Activated CD8-positive, alpha-beta memory T cell treated with anti-CD3 and anti-CD28 coated beads for 1 hour (primary cell): ENCODE measurements at regions not wholly inside any gene's neighbourhood (a gene's known extent, or its start where the extent isn't known, plus 50 kb on each side); places are given as distances from the start of the nearest gene placed in this dataset.

Experiments used
- DNase-seq, 2 donors: peaks; one replicate each; pipeline ENCODE4 v3.0.0-alpha.2; 2020; ENCODE audit warnings: low read depth in 1 of 2; ENCODE audit errors: extremely low read depth in 1 of 2

DNA sequence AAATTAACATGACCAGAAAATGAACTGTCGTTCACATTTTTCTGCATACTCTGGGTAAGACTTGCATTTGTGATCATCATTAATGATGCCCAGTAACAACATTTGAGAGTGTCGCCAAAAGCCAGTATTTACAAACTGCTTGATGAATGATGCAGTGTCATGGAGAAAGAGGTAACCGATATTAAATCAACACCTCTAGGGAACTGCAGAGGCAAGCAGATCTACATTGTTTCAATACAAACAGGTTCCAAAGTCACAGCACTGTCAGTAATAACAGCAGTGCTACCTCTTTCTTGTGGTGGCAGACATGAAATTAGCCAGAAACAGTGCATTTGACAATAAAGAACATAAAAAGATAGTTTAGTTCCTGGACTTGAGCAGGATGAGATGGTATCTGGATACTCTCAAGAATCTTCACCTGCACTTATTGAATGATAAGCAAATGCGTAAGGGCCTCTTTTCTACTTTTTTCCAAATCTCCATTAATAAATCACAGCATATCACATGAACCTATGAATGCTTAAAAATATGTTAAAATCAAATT is 456.6 kb downstream of the ARHGEF28 start:
- no peak for DNase-seq

DNA sequence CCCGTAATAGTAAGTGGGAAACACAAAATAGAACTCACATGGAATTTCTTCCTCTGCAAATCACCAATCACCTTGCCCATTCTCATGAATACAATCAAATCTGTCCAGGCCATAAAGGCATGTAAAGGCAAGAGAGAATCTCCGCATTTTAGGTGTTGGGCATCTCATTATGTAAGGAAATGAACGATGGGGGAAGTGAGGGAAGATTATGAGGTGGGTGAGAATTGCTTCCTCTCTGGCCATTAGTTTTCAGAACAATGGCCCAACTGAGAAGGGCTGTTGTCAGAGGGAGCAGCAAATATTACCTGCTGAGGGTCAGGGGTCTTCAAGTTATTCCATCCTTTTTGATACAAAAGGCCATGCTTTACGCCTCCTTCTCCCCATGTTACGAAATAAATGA is 455.1 kb downstream of the ARHGEF28 start:
- DNase-seq, result no peak

DNA sequence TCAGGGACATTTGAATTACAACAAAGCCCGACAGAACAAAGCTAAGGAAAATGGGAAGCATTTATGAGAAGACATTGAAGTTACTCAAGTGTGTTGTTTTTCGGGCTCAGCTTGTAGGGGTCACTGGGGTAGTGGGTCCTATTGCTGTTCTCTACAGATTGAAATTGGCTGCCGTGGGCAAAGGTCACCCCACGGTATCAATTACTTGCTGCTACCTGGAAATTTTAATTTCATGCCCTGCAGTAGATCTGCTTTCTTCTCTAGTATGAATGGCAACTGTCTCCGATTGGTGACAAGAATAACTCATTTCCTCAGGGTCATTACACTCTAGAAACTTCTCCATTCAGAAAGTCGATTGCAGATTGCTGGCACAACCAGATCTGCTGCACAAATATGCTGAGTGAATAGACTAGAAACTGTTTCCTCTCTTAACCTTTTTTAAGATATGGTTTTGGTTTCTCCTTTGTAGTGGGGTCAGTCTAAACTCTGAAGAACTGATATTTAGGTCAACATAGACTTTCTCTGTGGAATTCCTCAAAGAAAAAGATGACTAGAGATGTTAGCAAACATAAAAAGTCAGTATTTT is 454.1 kb downstream of the ARHGEF28 start:
- no peak for DNase-seq

DNA sequence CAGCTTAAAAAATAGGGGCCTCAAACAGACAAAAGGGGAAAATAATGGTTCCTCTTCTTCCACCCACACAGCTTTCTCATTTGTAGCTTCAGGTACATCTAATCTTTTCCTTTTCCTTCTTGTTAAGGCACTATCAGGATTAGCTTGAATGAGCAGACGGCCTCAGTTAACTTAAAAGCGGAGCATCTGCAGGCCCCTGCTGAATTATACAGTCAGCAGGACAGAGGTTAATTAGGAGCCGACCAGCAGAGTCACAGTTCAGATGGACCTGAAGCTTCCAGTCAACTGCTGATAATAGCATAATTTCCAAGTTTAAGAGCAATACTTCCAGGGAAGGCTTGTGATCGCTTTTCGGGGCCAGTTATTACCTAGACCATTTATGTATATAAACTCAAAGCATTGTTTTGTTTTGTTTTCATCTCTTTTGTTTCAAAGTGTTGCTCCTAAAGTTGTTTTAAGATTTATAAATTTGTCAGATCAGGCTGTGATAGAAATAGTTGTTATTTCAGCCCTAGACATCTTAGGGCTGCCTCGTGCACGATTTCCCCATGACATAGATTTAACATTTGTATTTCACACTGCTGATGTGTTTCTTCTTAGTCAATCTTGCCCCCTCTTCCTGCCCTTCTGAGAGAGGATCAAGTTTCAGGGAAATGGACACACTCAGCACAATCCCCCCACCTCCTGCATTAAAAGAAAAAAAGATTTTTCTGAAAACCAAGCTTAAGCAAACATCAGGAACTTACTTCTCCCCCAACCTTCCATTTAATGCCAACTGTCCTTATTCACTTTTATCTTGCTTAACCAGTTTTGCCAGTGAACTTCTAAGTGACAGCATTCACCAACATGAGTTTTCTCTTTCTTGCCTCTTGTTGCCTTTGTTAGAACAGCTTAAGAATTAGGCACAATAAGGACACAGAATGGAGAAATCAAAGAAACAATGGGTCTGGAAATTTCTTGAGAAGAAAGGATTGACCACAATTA is 449.8 kb downstream of the ARHGEF28 start:
- DNase-seq, result no peak

DNA sequence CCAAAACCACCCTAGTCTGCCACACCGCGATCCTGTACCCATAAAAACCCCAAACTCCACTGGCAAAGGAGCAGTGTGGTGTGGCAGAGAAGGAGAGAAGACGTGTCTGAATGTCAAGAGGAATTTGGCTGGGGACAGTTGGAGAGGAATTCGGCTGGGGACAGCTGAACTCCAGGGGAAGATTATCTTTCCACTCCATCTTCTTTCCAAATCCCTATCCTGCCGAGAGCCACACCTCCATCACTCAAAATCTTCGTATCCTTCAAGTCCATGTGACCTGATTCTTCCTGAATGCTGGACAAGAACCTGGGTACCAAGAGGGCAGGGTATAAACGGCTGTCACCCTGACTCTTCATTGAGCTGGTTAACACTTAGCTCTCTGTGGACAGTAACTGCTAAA is 448.1 kb downstream of the ARHGEF28 start:
- no peak for DNase-seq

DNA sequence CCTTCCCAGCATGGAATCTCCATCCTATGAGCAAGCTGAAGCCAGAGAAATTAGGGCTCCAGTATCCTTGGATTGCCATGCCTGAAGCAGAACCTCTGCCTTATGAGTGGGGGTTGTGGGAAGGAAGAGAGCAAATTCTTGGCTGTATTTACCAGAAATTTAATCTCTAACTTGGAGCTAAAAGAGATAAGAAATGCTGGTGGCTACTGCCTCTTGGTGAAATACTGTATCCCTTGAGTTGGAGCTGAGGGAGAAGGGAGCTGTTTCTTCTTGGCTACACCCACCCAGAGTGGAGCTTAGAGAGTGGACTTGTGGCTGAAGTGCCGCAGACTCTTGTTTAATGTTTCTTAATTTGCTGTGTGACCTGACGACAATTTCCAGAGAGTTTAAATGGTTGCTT is 447.3 kb downstream of the ARHGEF28 start:
- DNase-seq, result no peak

DNA sequence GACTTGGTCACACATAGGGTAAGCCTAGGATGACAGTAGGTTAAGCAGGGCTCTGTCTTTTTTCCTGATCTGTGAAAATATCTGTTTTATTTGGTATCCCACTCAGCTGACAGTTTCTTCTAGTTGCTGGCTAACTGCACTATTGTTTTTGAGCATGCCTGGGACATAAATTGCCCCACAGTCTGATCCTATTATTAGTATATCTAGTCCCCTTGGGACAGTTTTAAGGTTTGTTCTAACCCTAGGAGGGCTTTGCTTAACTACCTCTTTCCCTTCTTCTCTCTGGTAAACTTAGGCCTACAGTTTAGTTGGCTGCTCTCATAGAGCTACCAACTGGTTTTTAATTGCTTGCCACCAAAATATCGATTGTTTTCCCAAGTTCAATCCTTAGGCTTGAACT is 446.6 kb downstream of the ARHGEF28 start:
- no peak for DNase-seq

DNA sequence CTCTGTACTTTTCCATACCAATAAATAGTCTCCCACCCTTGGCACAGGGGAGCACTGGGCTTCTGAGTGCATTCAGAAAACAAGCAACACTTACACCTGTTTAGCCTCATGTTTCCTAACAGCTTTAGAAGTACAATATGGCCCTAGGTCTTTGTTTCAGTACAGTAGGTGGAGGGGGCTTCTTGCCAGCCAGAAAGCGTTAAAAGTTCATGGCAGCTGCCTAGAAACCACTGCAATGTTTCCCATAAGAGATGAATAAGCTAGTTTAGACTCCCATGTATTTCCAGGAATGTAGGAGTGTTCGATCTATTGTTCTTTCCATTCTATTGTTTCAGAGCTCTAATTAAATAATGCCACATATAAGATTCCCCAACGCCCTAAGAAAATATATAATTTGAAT is 444.8 kb downstream of the ARHGEF28 start:
- no peak for DNase-seq

DNA sequence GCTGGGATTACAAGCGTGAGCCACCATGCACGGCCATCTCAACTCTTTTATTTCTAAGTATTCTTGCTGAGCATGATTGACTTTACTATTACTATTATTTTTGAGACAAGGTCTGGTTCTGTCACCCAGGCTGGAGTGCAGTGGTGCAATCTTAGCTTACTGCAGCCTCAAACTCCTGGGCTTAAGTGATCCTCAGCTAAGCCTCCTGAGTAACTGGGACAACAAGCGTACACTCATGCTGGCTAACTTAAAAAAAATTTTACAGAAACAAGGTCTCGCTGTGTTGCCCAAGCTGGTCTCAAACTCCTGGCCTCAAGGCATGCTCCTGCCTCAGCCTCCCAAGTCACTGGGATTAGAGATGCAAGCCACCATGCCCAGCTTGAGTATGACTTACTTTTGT is 443.7 kb downstream of the ARHGEF28 start:
- DNase-seq, result no peak

DNA sequence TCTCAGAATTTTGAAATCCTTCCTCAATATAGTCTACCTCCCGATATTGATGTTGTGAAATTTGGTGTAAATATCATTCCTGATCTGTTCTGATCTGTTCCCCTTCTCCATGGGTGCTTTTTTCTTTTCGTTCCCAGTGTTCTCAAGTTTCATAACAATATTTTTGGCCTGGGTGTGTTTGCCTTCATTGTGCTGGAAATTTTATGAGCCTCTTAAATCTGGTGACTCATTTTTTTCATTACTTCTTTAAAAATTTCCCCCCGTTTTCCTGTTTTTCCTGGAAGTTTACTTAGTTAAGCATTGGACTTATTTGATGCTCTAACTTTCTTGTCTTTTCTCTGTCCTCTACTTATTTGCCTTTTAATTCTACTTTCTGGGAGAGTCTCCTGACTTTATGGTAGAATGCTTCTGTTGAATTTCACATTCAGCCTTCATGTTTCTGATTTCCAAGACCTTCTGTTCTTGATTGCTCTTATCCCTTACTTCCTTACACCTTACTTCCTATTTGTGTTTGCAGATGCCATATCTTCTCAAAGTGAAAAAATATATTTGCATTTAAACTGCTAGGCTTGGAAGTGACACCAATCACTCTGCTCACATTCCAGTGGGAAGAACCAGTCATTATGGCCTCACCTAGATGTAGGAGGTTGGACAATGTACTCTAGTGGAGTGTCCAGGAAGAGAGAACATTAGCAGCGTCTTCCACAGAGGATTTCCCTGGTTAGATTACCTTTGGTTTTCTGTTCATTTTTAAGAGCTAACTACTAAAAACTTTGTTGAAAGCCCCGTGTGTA is 441.9 kb downstream of the ARHGEF28 start:
- DNase-seq, result no peak

DNA sequence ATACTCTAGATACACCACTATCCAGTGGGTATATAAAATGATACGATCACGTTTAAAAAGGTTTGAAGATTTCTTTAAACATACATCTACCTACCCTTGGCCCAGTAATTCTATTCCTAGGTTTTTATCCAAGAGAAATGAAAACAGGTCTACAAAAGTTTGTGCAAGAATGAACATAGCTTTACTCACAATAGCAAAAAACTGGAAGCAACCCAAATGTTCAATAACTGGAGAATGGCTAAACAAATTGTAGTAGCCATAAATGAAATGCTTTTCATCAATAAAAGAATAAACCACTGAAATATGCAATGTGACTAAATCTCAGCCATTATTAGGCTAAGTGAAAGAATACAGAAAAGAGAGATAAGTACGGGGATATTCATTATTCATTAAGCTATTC is 438.9 kb downstream of the ARHGEF28 start:
- no peak for DNase-seq

DNA sequence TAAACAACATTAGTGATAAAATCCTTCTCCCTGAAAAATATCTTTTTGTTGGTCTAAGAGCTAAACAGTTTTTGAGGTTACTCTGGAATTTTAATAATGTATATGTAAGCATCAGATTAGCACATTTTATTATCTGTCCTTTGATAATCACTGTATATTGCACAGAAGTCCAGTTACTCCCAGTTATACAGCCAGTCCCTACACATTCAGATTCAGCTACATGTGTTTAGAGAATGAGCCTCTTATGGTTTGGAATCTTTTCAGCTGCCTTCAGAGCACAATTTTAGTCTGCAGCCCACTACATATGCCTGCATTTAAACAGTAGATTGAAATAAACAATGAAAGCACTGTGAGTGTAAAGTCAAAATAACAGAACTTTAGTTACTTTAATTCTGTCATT is 438.2 kb downstream of the ARHGEF28 start:
- DNase-seq, result no peak

DNA sequence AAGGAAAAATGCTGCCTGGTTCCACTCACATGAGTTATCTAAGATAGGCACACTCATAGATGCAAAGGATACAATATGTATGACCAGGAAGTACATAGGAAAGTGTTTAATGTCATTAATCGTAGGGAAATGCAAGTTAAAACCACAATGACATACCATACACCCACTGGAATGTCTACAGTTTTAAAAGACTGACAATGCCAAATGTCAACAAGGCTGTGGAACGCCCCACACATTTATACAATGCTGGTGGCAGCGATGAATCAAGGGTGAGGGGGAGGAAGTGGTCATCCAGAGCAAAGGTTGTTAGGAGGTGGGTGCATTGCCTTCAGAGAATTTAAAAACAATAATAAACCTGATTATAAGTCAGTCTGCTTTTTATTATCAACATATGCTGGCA is 437.8 kb downstream of the ARHGEF28 start:
- DNase-seq, result no peak

DNA sequence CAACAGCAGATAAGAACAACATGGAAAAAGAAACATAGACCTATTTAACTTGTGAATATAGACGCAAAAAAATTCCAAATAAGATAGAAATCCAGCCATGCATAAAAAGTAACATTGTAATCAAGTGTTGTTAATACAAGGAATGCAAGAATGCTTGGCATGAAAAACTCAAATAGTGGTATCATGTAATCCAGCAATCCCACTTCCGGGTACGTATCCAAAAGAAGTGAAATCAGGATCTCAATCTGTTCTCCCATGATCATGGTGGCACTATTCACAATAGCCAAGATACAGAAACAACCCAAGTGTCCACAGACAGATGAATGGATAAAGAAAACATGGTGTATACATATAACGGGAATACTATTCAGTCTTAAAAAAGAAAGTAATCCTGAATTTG is 437.4 kb downstream of the ARHGEF28 start:
- no peak for DNase-seq

DNA sequence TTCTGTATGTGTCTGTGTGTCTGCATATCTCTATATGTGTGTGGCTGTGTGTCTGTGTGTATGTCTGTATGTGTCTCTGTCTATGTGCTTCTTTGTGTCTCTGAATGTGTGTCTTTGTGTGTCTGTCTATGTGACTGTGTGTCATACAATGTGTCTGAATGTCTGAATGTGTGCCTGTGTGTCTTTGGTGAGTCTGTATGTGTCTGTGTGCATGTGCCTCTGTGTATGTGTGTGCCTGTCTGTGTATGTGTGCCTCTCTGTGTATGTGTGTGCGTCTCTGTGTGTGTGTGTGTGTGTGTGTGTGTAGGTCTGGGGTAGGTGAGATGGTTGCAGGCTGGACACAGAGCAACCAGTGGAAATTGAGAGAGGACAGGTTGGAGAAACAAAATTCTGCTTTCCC is 435.3 kb downstream of the ARHGEF28 start:
- DNase-seq, result no peak

DNA sequence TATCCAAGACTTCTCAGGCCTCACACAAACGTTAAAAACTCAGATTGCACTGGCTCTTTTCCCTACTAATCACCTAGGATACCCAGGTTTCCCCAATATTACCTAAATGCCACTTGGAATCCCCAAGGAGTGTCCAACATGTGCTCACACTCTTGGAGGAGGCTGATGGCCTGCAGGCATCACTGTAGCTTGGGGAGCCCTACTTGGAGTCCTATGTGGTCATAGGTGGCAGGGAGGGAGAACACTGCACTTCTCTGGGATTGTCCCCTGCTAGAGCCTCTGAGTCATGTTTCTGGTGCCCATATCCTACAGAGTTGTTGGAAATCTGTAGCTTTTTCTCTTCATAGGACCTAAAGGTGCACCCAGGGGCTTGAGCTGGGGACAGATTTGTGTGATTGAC is 433.7 kb downstream of the ARHGEF28 start:
- no peak for DNase-seq

DNA sequence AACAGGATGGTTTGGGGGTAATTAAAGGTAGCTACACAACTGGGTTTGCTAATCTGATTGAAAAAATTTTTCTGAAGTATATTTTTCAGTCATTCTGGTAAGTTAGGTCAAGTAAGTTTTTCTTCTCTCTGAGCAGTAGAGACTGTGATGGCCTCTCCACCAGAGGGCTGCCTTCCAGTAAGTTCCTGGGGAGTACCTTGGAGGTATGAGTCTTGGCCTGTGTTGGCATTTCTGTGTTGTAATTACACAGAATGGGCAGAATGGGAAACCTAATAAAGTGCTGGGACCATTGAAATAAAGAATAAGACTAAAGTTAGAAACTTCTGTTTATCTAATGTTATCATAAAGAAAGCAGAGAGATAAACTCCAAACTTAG is 430.8 kb downstream of the ARHGEF28 start:
- DNase-seq, result no peak

DNA sequence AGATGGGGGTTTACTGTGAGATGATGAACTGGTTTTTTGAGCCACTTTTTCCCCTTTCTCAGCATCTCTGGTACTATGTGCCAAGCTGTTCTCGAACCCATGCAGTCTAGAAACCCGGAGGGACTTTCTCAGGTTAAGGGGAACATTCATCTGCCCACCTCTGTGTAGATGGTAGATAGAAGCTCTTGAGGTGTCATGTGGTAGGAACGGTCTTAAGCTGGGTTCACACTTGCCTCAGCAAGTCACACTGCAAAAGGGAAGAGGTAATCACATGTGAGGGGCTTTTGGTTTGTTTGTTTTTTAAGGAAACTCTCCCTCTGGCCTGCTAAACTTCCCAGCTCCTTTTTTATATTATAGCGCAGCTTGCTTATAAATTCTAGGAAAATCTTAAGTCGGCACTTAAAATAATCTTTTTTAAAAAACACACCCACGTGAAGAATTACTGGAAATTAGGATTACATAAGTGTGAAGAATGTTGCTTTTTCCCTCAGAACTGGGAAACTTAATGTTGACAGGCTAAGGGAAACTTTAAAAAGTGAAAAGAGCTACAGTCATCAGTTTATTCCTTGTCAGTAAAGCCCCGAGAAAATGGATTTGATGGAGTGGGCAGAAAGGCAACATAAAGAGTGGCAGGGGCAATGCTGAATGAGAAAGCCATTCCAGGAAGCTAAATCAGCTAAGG is 430.3 kb downstream of the ARHGEF28 start:
- no peak for DNase-seq

DNA sequence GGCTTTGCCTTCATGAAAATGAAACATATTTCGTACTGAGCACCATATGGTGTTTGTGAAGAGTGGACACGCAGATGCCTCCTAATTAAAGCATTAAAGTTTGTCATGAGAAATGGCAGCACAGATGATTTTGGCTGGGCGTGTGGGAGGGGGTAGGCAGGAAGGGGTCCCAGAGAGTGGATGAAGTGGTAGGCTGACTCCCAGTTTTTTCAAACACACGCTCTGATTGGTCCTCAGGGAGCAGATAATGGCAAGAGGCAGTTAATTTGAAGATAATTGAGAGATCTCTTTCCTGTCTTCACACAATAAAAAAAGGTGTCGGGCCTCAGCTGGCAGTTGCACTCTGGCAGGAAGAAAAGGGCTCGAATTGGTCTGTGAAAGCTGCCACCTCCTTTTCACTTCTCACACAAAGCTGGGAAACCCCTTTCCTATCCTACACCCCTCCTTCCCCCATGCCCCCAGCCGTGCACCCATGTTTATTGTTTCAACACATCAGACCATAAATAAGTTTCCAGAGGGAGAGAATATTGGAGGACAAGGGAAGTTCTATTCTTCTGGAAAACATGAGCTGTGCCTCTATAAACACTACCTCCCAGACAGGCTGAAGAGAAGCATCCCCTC is 429.6 kb downstream of the ARHGEF28 start:
- DNase-seq, result no peak

DNA sequence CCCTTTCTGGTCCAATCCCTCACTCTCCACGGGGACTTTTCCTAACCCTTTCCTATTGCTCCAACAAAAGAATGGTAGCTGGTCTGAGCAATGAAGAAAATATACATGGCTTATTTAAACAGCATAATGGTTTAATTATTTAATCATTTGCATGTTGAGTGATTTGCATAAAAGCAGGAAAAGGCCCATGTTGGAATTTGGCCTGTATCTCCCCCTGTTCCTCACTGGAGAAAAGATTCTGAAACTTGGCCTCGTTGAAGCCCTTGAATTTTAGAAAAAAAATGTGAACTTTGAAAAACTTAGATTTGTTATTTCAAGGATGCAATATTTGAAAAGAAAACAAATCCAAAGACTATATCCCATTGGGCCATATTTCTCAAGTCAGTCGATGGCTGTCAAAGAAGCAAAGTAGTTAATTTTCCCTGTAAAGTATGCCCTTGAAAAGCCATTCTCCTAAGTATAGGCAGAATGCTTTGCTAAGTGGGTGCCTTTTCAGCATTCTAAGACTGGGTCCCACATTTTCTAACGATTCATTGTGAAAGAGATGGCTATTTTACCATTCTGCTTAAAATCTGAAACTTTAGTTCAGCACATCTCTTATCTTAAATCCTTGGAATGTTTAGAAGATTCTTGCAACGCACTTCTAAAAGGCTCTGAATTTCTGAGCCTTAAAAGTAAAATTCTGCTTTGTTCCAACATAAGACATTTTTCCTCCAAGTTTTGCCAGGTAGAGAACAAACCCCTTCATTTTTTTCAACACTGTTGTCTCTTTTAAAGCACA is 428.8 kb downstream of the ARHGEF28 start:
- DNase-seq, result no peak
